Endodermal cell (in vitro differentiated cells): ENCODE measurements at regions not wholly inside any gene's neighbourhood (a gene's known extent, or its start where the extent isn't known, plus 50 kb on each side); places are given as distances from the start of the nearest gene placed in this dataset.

ENCODE experiments used
- DNase-seq: peaks from one replicate; pipeline ENCODE4 v3.0.0-alpha.2; 2017
- H3K27ac ChIP-seq: 2 replicates; pipeline ENCODE4 v1.5.1; 2013; ENCODE audit warnings: mild to moderate bottlenecking, low read depth, low read length, moderate library complexity
- H3K27me3 ChIP-seq: 2 replicates; pipeline ENCODE4 v1.6.1; 2013; ENCODE audit warnings: mild to moderate bottlenecking, low read length, moderate library complexity; ENCODE audit not compliant: insufficient read depth, control insufficient read depth, poor library complexity, severe bottlenecking
- H3K36me3 ChIP-seq: 2 replicates; pipeline ENCODE4 v1.7.0; 2013; ENCODE audit warnings: mild to moderate bottlenecking, low read length, moderate library complexity; ENCODE audit not compliant: control insufficient read depth, insufficient read depth
- H3K4me1 ChIP-seq: one replicate; pipeline ENCODE4 v1.7.0; 2013; ENCODE audit warnings: low read length; ENCODE audit not compliant: control insufficient read depth, insufficient read depth
- H3K4me3 ChIP-seq: 2 replicates; pipeline ENCODE4 v1.5.1; 2013; ENCODE audit warnings: mild to moderate bottlenecking, low read length, moderate library complexity
- H3K9ac ChIP-seq: 2 replicates; pipeline ENCODE4 v1.6.1; 2013; ENCODE audit warnings: mild to moderate bottlenecking, low read length, moderate library complexity; ENCODE audit not compliant: poor library complexity, severe bottlenecking; ENCODE audit errors: extremely low read depth
- H3K9me3 ChIP-seq: 2 replicates; pipeline ENCODE4 v1.6.1; 2013; ENCODE audit warnings: mild to moderate bottlenecking, low read length, moderate library complexity; ENCODE audit not compliant: control insufficient read depth
- H3K27ac Mint-ChIP-seq: 2 replicates; pipeline ENCODE4 v1.8.0; 2020; ENCODE audit warnings: mixed read lengths
- H3K27me3 Mint-ChIP-seq: 2 replicates; pipeline ENCODE4 v1.8.0; 2021; ENCODE audit warnings: mild to moderate bottlenecking, mixed read lengths; ENCODE audit not compliant: insufficient read depth
- H3K36me3 Mint-ChIP-seq: 2 replicates; pipeline ENCODE4 v1.8.0; 2020; ENCODE audit warnings: low read depth, mixed read lengths
- H3K4me1 Mint-ChIP-seq: 2 replicates; pipeline ENCODE4 v1.8.0; 2020; ENCODE audit warnings: mixed read lengths
- H3K4me3 Mint-ChIP-seq: 2 replicates; pipeline ENCODE4 v1.8.0; 2020; ENCODE audit warnings: mild to moderate bottlenecking, moderate library complexity, mixed read lengths
- H3K9me3 Mint-ChIP-seq: 2 replicates; pipeline ENCODE4 v1.8.0; 2020; ENCODE audit warnings: mild to moderate bottlenecking, mixed read lengths
- WGBS, 2 experiments: methylation state at CpG; one replicate each; pipeline versions ENCODE4 v1.1.5 to v1.1.7; 2013; ENCODE audit warnings: missing lambda C conversion rate in 2 of 2, mixed read lengths in 1 of 2; ENCODE audit not compliant: insufficient coverage in 1 of 2, insufficient read length in 1 of 2; 5-methylcytosine and 5-hydroxymethylcytosine counted together
- TF ChIP-seq, protein P1 (sequence below): fragments of 200-600 bp; sonication (generic); conservative IDR thresholded peaks from 2 replicates; pipeline ENCODE4 v1.5.0; 2021; ENCODE audit warnings: antibody characterized with exemption, mild to moderate bottlenecking

DNA sequence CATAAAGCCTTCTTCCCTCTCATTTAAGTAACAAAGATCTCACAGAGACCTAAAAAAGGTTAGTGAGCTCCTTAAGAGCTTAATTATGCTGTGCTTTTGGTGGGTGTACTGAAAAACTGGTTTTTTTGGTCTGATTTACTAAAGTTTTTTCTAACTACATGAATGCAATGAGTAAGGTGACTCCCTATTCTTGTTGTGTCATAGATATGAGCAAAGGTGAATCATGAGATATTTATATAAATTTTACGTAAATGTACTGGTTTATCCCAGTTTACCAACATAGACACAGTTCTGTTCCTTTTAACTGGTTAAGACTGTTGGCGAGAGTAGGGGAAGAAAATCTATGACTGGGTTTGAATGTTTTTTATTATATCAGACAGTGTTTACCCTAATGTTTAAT is 250.5 kb downstream of the NR2F1-AS1 start:
- Histone ChIP-seq H3K4me3 (no peak overlapping the region), H3K36me3 (no peaks in the 10 kb centered on the region), H3K4me1 (no peaks in the 10 kb centered on the region), H3K9ac (no peak overlapping the region), H3K9me3 (no peaks in the 10 kb centered on the region), H3K27ac (no peak overlapping the region), H3K27me3 (no peaks in the 10 kb centered on the region)
- TF ChIP-seq, protein P1, sequence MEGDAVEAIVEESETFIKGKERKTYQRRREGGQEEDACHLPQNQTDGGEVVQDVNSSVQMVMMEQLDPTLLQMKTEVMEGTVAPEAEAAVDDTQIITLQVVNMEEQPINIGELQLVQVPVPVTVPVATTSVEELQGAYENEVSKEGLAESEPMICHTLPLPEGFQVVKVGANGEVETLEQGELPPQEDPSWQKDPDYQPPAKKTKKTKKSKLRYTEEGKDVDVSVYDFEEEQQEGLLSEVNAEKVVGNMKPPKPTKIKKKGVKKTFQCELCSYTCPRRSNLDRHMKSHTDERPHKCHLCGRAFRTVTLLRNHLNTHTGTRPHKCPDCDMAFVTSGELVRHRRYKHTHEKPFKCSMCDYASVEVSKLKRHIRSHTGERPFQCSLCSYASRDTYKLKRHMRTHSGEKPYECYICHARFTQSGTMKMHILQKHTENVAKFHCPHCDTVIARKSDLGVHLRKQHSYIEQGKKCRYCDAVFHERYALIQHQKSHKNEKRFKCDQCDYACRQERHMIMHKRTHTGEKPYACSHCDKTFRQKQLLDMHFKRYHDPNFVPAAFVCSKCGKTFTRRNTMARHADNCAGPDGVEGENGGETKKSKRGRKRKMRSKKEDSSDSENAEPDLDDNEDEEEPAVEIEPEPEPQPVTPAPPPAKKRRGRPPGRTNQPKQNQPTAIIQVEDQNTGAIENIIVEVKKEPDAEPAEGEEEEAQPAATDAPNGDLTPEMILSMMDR = no peak
- H3K4me3 Mint-ChIP-seq = no peak overlapping the region
- H3K4me1 Mint-ChIP-seq = no peaks in the 10 kb centered on the region
- 0% methylated on average over 1 of the region's 2 CpGs; no CpG with 5 or more reads in 1 of the 2 experiments for WGBS, 2 experiments
- no peaks in the 10 kb centered on the region for H3K9me3 Mint-ChIP-seq
- DNase-seq = no peak
- H3K27me3 Mint-ChIP-seq = no peaks in the 10 kb centered on the region
- no peaks in the 10 kb centered on the region for H3K36me3 Mint-ChIP-seq
- no peak overlapping the region for H3K27ac Mint-ChIP-seq

- WGBS, 2 experiments = 89 to 100% methylated on average over 1 of the region's 1 CpG
Observed at GRCh38 chr5:93329756-93330155, 251.3 kb downstream of the NR2F1-AS1 start.

GRCh38 chr5:93328833-93329232 is 252.2 kb downstream of the NR2F1-AS1 start:
- Histone ChIP-seq H3K27ac (no peak overlapping the region), H3K9ac (no peak overlapping the region), H3K4me3 (no peak overlapping the region), H3K36me3 (no peaks in the 10 kb centered on the region), H3K9me3 (no peaks in the 10 kb centered on the region), H3K4me1 (no peaks in the 10 kb centered on the region), H3K27me3 (no peaks in the 10 kb centered on the region)
- 83 to 100% methylated on average over 1 of the region's 1 CpG for WGBS, 2 experiments
- TF ChIP-seq, protein P1 = no peak
- no peak overlapping the region for H3K4me3 Mint-ChIP-seq
- no peaks in the 10 kb centered on the region for H3K4me1 Mint-ChIP-seq
- no peaks in the 10 kb centered on the region for H3K36me3 Mint-ChIP-seq
- no peak for DNase-seq
- no peaks in the 10 kb centered on the region for H3K9me3 Mint-ChIP-seq
- no peaks in the 10 kb centered on the region for H3K27me3 Mint-ChIP-seq
- no peak overlapping the region for H3K27ac Mint-ChIP-seq

More at GRCh38 chr5:93329756-93330155, 251.3 kb downstream of the NR2F1-AS1 start:
- Mint-ChIP-seq H3K4me3 (no peak overlapping the region), H3K36me3 (no peaks in the 10 kb centered on the region), H3K27me3 (no peaks in the 10 kb centered on the region), H3K27ac (no peak overlapping the region), H3K9me3 (no peaks in the 10 kb centered on the region), H3K4me1 (no peaks in the 10 kb centered on the region)
- no peaks in the 10 kb centered on the region for H3K36me3 ChIP-seq
- no peaks in the 10 kb centered on the region for H3K27me3 ChIP-seq
- no peak for DNase-seq
- H3K27ac ChIP-seq = no peak overlapping the region
- no peaks in the 10 kb centered on the region for H3K4me1 ChIP-seq
- no peak overlapping the region for H3K9ac ChIP-seq
- no peak overlapping the region for H3K4me3 ChIP-seq
- TF ChIP-seq, protein P1 = no peak
- no peaks in the 10 kb centered on the region for H3K9me3 ChIP-seq
